CD1c-positive myeloid dendritic cell (primary cell): ENCODE measurements at regions not wholly inside any gene's neighbourhood (a gene's known extent, or its start where the extent isn't known, plus 50 kb on each side); places are given as distances from the start of the nearest gene placed in this dataset.
A peak's percentile ranks its signal among the peaks of the same experiment; 100 is the strongest.
"Not testable (repeated sequence)": the region's sequence is repeated elsewhere in the genome, so short reads cannot be mapped to it uniquely, and the experiment has no call there.

Experiments used
- DNase-seq: peaks from one replicate; pipeline ENCODE4 v3.0.0-alpha.2; 2016; ENCODE audit errors: extremely low spot score

DNA sequence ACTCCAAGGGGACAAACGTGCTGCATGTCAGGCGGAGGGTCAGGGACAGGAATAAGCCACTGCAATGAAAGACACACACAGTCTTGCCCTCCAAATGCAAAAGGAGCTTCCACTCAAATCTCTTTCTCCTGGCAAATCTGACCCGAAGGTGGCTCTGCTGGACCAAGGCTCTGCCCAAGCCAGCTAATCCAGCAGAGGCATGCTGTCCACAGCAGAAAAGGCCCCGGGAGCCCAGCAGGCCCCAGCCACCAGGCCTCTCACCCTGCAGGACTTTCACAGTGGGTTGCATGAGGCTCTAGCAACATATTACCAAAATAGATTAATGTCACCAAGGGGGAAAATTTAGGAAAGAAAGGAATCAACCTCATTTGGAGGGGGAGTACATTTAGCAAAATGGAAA is 628.6 kb downstream of the BCOR start:
- DNase-seq, result no peak

DNA sequence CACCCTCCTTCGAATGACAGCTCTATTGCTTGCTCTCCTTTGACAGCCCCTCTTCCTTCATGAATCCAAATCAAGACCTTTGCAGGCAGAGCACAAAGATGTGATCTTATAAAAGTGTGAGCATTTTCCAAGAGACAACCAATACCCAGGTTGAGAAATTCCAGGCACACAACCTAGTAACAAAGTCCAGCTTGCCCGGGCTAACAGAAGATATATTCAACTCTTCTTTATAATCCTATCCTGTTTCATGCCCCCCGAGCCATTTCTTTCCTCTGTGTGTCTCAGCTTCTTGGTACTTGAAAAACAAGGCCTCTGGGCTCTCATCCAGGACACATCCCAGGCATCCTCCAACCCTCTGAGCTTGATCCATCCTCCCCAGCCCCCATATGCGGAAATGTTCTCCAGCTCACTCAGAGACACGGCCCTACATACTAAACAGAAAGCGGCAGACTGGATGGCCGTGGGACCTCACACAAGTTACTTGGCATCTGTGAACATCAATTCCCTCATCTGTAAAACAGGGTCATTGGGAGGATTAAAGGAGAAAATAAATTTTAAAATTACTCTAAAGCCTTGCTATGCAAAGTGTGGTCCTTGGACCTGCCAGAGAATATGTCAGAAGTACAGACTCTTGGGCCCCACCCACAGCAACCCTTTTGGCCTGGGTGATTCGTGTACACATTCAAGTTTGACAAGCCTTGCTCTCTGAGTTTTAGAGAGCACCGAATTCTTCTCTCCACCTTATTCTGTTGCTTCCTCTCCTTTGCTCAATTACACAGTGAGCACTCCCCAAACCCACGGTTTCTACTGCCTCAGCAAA is 627.0 kb downstream of the BCOR start:
- DNase-seq, result no peak

DNA sequence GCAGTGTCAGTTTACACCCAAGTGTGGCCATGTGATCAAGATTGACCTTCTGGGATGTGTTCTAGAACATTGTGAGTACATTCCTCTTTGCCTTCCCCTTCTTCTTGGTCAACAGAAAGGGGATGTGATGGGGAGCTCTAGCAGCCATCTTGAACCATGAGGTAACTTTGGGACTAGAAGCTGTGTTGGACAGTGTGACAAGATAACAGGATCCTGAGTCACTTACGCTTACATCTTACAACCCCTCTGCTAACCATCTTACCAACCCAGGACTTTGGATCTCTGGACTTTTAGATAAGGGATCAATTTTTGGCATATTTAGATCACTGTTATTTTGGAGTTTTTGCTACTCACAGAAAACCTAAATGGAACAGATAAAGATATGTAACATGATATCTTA is 625.6 kb downstream of the BCOR start:
- DNase-seq, result no peak

DNA sequence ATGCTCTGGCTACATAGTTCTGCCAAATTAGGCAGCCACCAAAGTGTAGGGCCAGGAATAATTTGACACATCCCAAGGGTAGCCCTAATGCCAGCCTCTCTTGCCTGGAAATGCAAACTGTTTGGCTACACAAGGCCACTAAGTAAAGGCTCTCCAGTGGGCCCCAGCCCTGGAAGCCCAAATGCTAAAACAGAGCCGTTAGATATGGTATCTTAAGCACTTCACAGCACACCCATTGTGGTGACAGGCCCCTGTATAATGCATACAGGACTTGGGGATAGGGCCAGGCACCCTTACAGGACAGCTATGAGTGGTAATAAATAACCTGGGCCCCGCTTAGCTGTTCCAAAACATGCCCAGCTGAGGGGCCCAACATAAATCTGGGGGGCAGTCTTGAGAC is 623.9 kb downstream of the BCOR start:
- no peak for DNase-seq

DNA sequence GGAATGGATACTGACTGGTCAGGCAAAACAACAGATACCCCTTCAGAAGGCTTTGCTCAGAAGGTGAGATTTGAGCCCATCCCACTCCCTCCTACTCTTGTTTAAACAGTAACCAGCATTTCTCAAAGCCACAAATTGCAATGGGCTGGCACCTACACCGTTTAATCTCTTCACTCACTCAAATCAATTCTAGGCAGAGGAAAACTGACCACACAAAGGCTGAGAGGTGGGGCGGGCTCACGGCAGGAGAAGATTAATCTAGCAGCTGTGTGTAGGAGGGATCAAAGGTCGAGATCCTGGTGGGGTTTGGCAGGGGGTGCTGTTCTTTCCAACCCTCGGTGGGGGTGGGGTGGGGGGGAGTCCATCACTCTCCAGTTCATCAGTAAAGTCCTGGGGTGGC is 622.4 kb downstream of the BCOR start:
- DNase-seq, result no peak

DNA sequence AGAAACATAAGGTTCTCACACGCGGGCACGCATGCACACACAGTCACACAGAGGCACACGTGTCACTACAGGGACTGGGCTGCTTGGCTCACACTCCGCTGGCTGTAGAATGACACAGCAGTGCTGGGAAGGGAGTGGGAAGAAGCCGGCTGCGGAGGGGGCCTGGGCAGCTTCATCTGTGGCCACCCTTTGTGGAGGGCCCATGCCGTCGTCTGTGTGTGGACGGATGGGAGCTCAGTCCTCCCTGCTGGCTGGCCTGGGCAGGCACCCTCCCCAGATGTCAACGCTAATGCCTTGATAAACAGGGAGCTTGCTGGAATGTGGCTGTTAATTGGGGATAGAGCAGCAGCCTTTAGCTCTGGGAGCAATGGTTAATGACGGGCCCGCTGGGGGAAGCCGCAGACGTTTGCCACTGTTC is 621.1 kb downstream of the BCOR start:
- no peak for DNase-seq

DNA sequence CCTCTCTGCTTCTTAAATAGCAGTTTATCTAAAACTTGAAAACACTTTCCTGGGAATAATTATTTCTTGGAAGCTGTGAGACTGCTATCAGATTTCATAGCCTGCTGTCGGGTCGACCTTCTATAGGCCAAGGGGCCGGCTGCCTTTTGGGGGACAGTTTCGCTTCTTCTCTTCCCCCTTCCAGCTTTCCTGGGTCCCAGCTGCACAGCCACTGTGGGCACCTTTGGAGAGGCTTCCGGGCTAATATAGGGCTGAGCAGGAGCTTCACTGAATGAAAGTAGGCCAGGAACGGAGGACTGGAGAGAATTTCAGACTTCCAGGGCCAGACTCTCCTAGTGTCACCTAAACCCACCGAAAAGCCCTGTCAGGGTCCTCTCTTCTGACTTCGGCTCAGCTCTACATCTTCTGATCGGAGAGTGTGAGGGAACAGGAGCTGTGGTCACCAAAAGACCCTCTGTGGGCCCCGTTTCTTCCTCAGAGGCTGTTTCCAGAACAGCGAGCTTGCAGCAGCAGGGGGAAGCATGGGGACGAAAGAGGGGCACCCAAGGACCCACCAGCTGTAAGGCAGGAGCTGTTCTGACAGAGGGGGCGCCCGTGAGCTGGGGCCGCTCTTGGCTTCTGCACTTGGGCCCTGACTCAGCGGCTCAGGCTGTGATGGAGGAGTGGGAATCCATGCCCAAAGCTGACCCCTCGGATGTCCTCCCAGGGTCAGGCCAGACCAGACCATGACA is 620.6 kb downstream of the BCOR start:
- DNase-seq, result no peak

DNA sequence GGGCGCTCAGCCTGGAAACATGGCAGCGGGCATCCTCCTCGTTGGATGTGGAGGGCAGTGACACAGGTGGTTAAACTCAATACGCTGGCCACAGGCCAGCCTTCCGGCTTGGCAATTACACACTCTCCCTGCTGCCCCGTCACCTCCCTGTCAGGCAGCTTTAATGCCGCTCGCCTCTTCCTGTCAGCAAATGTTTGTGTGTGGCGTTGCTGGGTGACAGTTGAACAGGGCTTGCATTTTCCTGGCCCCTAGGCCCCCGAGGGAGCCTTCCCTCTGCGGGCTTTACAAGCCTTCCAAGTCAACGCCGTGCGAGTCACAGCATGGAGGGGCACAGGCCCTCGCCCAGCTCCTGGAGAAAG is 620.0 kb downstream of the BCOR start:
- peak; percentile 17 for DNase-seq

DNA sequence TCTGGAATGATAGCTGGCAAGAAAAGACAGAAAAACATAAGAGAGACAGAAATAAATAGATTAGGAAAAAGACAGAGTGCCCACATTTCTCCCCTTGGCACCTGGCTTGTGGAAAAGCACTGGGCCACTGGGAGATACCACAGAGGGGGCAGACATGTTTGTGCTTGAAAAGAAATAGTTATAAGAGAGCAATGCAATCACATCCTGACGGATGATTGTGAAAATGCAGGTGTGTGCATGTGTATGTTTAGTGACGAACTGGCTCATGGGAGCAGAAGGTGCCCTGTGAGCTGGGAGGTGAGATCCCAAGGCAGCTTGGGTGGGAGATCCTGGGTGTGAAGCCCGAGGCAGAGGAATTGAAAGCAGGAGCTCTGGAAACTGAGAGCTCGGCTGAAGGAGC is 617.9 kb downstream of the BCOR start:
- DNase-seq, result no peak

DNA sequence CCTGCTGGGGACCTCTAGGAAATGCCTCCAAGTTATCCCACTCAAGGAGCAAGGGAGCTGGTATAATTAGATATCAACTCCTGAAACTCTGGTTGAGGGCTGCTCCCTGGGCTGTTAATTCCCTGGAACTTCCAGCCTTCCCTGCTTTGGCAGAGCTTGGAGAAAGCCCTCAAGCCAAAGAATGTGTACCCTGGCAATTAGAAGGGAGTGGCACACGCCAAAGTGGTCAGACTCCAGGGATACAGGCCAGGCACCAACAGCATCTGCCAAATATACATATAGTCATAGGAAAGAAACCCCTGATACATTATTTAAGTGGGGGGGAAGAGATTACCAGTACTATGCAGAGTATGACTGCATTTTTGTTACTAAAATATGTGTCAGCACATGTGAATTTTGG is 616.8 kb downstream of the BCOR start:
- DNase-seq, result no peak

DNA sequence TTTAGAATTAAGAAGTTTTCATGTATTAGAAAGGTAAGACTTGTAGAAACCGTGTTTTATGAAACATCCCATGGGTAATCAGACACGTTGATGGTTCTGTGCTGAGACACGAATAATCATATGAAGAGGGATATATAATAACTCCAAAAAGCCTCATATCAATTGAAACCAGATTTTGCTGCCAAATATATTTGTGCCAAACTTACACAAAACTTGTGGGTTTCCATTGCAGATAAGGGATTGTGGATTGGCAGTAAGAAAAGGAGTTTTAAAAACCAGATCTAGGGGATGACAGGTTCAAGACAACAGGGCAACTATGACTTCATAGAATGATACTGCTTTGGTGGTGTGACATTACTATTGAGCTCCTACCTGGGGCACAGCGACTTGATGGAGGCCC is 616.1 kb downstream of the BCOR start:
- no peak for DNase-seq

DNA sequence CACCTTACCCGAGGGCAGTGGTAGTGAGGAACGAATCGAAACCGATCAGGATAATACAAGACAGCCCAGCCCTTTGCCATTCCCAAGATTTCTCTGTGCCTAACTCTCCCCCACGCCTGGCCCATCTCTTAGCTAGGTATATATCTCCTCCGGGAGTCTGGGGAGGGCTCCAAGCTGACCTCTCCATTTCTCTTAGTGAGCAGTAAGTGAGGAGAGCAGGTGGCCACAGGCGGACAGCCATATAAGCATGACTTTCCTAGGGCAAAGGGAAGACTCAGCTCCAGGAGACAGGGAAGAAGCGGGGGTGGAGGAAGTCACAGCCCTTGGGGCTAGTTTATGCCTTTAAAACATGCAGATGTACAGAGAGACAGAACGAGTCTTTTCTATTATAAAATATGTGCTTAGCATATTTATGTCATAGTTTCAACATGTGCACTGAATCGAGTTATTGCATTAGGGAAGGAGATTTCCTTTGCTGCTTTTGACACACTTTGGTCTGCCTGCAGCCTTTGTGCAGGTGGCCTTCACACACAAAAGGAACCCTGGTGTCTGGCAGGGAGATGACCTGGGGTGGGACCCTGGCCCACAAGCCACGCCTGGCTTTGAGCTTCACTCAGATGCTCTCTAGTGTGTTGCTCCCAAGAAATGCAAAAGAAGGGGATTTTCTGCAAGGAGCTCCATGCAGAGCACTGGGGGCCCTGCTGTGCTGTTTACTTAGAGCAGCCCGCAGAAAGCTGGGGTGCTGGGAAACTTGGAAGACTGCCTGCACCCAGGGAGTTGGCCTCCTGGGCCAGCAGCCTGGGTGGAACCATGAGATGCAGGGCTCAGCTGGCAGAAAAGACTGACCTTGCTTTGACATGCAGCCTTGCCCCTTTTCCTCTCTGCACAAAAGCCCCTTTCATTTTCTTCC is 613.3 kb downstream of the BCOR start:
- DNase-seq, result no peak

DNA sequence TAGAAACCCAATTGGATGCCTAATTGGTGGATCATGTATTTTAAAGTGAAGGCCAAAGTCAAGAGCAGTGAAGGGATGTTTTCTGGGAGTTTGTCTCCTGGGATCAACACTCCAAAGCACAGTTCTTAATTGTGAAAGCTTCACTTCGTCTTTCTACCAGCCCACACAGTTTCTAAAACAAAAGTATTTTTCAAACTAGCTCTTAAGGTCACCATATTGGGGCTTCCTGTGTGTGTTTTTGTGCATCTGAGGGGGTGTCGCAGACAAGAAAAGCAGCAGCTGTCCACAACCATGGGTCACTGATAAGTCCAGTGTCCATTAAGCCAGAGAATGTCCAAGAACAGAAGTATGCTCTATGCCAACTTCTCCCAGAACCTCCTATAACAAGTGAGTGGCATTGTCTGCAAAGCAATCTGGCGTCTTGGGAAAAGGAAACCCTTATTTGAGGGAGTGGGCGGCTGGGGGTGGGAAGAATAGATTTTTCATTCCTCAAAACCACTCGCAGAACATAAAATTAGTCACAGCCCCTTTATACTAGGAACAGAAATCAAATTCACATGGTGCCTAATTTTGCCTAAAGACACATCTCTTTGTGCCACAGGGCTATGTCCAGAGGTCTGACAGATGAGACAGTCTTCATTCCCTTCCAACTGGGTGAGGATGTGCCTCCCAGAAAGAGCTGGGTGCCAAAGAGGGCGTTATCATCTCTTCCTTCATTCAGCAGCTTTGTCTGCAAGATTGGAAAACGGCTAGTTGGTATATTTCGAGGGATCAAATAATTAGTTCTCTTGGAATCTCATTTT is 610.4 kb downstream of the BCOR start:
- peak; percentile 57 for DNase-seq

DNA sequence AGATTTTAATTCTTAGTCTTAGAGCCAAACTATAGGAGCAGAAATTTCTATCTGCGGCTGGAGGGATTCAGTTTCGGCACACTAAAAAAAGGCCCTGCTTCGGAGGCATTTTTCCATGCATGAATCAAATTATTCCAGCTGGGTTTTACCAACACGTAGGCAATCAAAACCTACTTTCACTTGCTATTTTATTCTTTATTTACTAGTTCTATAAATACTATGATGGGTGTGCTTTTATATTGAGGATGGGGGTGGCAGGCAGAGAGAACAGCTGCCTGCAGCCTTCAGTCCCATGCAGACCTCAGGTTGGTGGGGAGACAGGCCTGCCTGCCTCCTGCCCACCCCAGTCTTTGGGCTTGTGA is 609.8 kb downstream of the BCOR start:
- no peak for DNase-seq

DNA sequence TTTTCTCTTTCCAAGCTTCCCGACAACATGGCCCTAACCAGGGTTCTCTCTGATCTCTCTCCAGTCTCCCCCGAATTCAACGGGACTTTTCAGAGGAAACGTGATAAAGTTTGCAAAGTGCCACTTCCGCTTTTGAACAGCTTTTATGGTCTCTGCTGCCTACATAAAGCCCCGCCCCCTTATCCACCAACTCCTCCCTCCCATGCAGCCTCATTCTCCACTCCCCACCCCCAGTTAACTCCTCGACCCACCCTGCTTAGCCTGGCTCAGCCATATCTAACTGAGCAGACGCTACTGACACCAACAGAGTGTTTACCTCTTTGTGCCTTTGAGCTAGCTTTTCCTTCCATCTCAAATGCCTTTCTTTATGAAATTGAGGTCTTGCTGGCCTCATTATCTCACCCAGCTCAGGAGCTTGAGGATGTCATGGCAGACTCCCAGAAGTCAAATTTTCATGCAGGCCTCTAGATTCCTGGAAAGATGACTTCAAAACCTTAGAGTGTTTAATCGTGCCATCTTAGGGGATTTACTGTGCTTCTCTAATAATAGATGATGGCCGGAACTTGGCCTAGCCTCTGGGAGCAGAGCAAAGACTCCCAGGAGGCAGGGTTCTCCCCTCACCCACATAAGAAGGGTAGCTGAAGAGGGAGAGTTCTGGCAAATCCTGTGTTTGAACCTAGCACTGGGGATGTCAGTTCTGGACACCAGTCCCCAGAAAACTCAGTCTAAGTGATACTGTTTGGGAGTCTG is 606.0 kb downstream of the BCOR start:
- peak; percentile 78 for DNase-seq

DNA sequence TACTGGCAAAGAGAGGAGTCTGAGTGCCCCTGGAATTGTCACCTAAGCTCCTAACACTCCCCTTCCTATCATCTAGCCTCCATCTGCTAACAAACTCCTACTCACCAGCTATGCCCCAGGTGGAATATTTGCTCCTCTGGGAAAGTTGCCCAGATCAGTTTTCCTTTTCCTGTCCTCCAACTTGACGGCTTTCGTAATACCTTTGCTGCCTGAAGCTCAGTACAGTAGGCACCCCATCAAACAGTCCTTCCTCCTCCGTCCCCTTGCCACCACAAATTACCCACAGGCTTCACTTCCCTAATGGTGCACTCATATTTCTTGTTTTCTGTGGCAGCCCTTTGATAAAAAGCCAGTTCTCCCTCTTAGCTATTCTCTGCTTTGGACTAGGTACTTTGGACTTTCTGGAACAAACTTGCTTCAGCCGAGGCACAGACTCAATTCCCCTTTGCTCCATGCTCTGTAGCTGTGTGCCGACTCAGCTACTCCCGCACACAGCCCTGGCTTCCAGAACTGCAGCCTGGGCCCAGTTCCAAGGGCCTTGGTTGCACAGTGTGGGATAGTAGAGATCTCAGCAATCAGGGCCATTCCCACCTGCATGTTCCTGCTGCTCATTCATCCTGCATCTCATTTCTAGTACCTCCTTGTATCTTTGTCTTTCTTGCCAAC is 605.1 kb downstream of the BCOR start:
- peak; percentile 66 for DNase-seq

DNA sequence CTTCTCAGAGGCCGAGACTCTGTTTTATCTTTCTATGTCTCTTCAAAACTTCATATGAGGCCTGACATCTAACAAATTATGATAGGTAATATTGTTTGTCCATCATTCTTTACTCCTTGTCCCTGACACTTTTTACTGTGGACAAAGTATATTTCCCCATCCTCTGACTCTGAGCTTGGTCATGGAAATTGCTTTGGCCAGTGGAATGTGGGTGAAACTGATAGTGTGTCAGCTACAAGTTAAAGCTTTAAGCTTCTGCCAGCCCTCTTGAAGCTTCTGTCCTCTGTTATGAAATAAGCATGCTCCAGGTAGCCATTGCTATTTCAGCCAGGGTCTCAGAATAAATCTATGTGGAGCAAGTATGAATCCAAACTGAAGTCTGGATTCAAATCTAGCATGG is 604.6 kb downstream of the BCOR start:
- DNase-seq, result no peak

DNA sequence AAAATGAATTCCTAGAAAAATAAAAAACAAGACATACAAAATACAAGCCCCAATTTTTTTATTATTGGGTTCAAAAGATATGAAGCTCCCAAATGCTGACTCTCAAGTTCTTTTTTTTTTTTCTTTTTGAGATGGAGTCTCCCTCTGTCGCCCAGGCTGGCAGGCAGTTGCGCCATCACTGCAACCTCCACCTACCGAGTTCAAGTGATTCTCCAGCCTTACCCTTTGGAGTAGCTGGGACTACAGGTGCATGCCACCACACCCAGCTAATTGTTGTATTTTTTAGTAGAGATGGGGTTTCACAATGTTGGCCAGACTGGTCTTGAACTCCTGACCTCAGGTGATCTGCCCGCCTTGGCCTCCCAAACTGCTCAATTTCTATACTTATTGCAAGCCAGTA is 600.6 kb downstream of the BCOR start:
- DNase-seq, result not testable (repeated sequence)

DNA sequence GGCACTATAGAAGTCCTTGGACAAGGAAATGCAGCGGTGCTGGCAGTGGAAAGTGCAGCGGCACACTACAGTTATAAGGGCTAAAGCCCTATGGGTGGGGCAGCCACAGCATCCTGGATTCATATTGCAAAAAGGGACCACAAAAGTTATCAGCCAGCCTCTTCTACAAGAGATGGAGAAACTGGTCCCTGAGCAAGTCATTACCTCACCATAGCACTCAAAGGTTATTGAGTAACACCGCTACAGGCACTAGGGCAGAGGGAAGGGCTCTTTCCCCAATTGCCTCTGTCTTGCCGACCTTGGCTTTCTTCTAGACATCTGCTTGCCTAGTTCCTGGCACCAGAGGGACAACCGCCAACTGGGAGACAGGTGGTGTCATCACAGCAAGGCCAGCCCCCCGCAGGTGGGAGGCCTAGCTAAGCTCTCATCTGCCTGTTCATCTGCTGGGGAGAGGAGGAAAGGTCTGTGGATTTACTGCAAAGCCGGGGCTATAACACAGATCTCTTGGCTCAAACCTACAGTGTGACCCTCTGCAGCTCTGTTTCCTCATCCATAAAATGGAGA is 600.0 kb downstream of the BCOR start:
- DNase-seq, result peak; percentile 22

DNA sequence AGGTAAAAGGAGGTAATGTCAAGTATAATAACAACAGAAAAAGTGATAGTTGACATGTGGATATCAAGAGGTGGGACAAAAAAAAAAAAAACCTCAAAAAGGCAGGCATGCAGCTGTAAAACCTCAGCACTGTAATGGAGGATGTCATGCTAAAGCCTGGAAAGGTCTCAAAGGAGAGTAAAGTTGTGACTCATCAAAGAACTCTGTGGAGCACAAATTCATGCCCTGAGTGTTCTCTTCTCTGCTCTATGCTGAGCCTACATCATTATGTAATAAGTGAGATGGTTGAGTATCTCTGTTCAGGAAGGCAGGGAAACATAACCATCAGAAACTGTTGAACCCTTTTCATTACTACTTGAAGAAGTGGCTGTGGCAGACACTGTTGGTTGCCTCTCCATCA is 597.8 kb downstream of the BCOR start:
- DNase-seq, result no peak
